DND-41 (cell line): ENCODE measurements at regions not wholly inside any gene's neighbourhood (a gene's known extent, or its start where the extent isn't known, plus 50 kb on each side); places are given as distances from the start of the nearest gene placed in this dataset.

ENCODE experiments used
- ATAC-seq: fragments of 200-7000 bp; cut with Tn5 transposase; 3 replicates; pipeline ENCODE4 v1.9.1; 2021; ENCODE audit warnings: low read depth; ENCODE audit not compliant: insufficient read depth
- DNase-seq: peaks from one replicate; pipeline ENCODE4 v3.0.0-alpha.2; 2020
- H2AFZ ChIP-seq: 2 replicates; pipeline ENCODE4 v1.6.0; 2012; ENCODE audit warnings: low read depth, low read length
- H3K27ac ChIP-seq: 2 replicates; pipeline ENCODE4 v1.5.1; 2012; ENCODE audit warnings: low read length, inconsistent platforms
- H3K27me3 ChIP-seq: fragments of 200-600 bp; sonication (generic); 2 replicates; pipeline ENCODE4 v1.6.0; 2012; ENCODE audit warnings: low read length, mild to moderate bottlenecking, inconsistent platforms; ENCODE audit not compliant: insufficient read depth, poor library complexity
- H3K36me3 ChIP-seq: 2 replicates; pipeline ENCODE4 v1.5.1; 2012; ENCODE audit warnings: low read length, inconsistent platforms; ENCODE audit not compliant: insufficient read depth
- H3K4me1 ChIP-seq: 2 replicates; pipeline ENCODE4 v1.5.1; 2012; ENCODE audit warnings: mild to moderate bottlenecking, low read length; ENCODE audit not compliant: insufficient read depth
- H3K4me2 ChIP-seq: 2 replicates; pipeline ENCODE4 v1.6.0; 2012; ENCODE audit warnings: mild to moderate bottlenecking, moderate library complexity, low read length, inconsistent platforms; ENCODE audit not compliant: insufficient read depth
- H3K4me3 ChIP-seq, 2 experiments: fragments of 200-600 bp in 1 of 2; shearing (Covaris generic) in 1 of 2; 2 replicates each; pipeline ENCODE4 v1.5.1; 2012 to 2016; ENCODE audit warnings: inconsistent platforms in 2 of 2, low read length in 2 of 2, mild to moderate bottlenecking in 2 of 2, low read depth in 1 of 2, moderate library complexity in 1 of 2
- H3K79me2 ChIP-seq: 2 replicates; pipeline ENCODE4 v1.6.0; 2012; ENCODE audit warnings: low read length, inconsistent platforms; ENCODE audit not compliant: insufficient read depth
- H3K9ac ChIP-seq: 2 replicates; pipeline ENCODE4 v1.6.0; 2012; ENCODE audit warnings: low read depth, mild to moderate bottlenecking, inconsistent platforms, low read length, moderate library complexity
- H3K9me3 ChIP-seq: 2 replicates; pipeline ENCODE4 v1.5.1; 2012; ENCODE audit warnings: low read length, moderate library complexity, mild to moderate bottlenecking, inconsistent platforms; ENCODE audit not compliant: insufficient read depth, severe bottlenecking
- H4K20me1 ChIP-seq: 2 replicates; pipeline ENCODE4 v1.6.0; 2012; ENCODE audit warnings: low read length; ENCODE audit not compliant: insufficient read depth
- CTCF ChIP-seq: IDR thresholded peaks from 2 replicates; pipeline ENCODE4 v1.5.1; 2012; ENCODE audit warnings: borderline replicate concordance, low read length, moderate library complexity, mild to moderate bottlenecking; ENCODE audit not compliant: poor library complexity, severe bottlenecking; ENCODE audit errors: extremely low read depth
- EZH2 ChIP-seq: IDR thresholded peaks from 3 replicates; pipeline ENCODE4 v1.6.1; 2012; ENCODE audit warnings: borderline replicate concordance, low read depth, mild to moderate bottlenecking, moderate library complexity, low read length, inconsistent platforms; ENCODE audit not compliant: severe bottlenecking

- Histone ChIP-seq H3K4me2 (no peak overlapping the region), H3K36me3 (no peaks in the 10 kb centered on the region), H3K4me3 (no peak overlapping the region), H3K9me3 (no peaks in the 10 kb centered on the region), H3K79me2 (no peaks in the 10 kb centered on the region), H4K20me1 (no peaks in the 10 kb centered on the region), H3K27me3 (no peaks in the 10 kb centered on the region), H3K9ac (no peak overlapping the region), H2AFZ (no peak overlapping the region), H3K27ac (no peak overlapping the region), H3K4me1 (no peaks in the 10 kb centered on the region)
- ATAC-seq: no peak
- no peak for DNase-seq
- TF ChIP-seq CTCF (no peak), EZH2 (no peak)
These were observed 294.2 kb downstream of the FGF9 start for GRCh38 chr13:21965095-21965494.

GRCh38 chr13:21966014-21966413 is 295.1 kb downstream of the FGF9 start:
- ATAC-seq (no peak), DNase-seq (no peak)
- no peak overlapping the region for H3K4me3 ChIP-seq
- H3K79me2 ChIP-seq: no peaks in the 10 kb centered on the region
- TF ChIP-seq CTCF: no peak
- TF ChIP-seq EZH2: no peak
- H3K9me3 ChIP-seq: no peaks in the 10 kb centered on the region
- H3K4me1 ChIP-seq: no peaks in the 10 kb centered on the region
- H2AFZ ChIP-seq: no peak overlapping the region
- H3K9ac ChIP-seq: no peak overlapping the region
- H4K20me1 ChIP-seq: no peaks in the 10 kb centered on the region
- no peaks in the 10 kb centered on the region for H3K36me3 ChIP-seq
- no peak overlapping the region for H3K27ac ChIP-seq
- no peak overlapping the region for H3K4me2 ChIP-seq
- H3K27me3 ChIP-seq: no peaks in the 10 kb centered on the region

GRCh38 chr13:21967871-21968270 is 297.0 kb downstream of the FGF9 start:
- Histone ChIP-seq H3K9ac (no peak overlapping the region), H3K79me2 (no peaks in the 10 kb centered on the region), H3K9me3 (no peaks in the 10 kb centered on the region), H4K20me1 (no peaks in the 10 kb centered on the region), H3K27ac (no peak overlapping the region), H2AFZ (no peak overlapping the region), H3K27me3 (no peaks in the 10 kb centered on the region), H3K4me2 (no peak overlapping the region), H3K4me1 (no peaks in the 10 kb centered on the region), H3K4me3 (no peak overlapping the region), H3K36me3 (no peaks in the 10 kb centered on the region)
- ATAC-seq: no peak
- TF ChIP-seq EZH2: no peak
- no peak for TF ChIP-seq CTCF
- DNase-seq: no peak

- Histone ChIP-seq H3K4me1 (no peaks in the 10 kb centered on the region), H3K27me3 (no peaks in the 10 kb centered on the region), H3K9ac (no peak overlapping the region), H4K20me1 (no peaks in the 10 kb centered on the region), H3K4me2 (no peak overlapping the region), H3K4me3 (no peak overlapping the region), H3K79me2 (no peaks in the 10 kb centered on the region), H3K27ac (no peak overlapping the region), H3K36me3 (no peaks in the 10 kb centered on the region), H2AFZ (no peak overlapping the region), H3K9me3 (no peaks in the 10 kb centered on the region)
- no peak for DNase-seq
- no peak for ATAC-seq
- TF ChIP-seq EZH2 (no peak), CTCF (no peak)
These were observed 299.3 kb downstream of the FGF9 start for GRCh38 chr13:21970172-21970571.
